ENCODE measurements at regions not wholly inside any gene's neighbourhood (a gene's known extent, or its start where the extent isn't known, plus 50 kb on each side); places are given as distances from the start of the nearest gene placed in this dataset.

GRCh38 chr2:78290581-78291214 is 734.8 kb upstream of the REG3G start:
- no peak for DNase-seq (ENCODE audit: low spot score)

GRCh38 chr2:78293768-78294167 is 731.7 kb upstream of the REG3G start:
- no peak for DNase-seq (ENCODE audit: low spot score)

GRCh38 chr2:78301166-78301789 is 724.2 kb upstream of the REG3G start:
- no peak for DNase-seq (ENCODE audit: low spot score)

- DNase-seq (ENCODE audit: low spot score): no peak
Measured at GRCh38 chr2:78304678-78305077, 720.8 kb upstream of the REG3G start.

- DNase-seq (ENCODE audit: low spot score): no peak
Measured at GRCh38 chr2:78309460-78309859, 716.0 kb upstream of the REG3G start.

GRCh38 chr2:78315368-78315767 is 710.1 kb upstream of the REG3G start:
- no peak for DNase-seq (ENCODE audit: low spot score)

- DNase-seq (ENCODE audit: low spot score): no peak
Measured at GRCh38 chr2:78318275-78318674, 707.2 kb upstream of the REG3G start.

- DNase-seq (ENCODE audit: low spot score): no peak
Measured at GRCh38 chr2:78330193-78330592, 695.3 kb upstream of the REG3G start.

- no peak for DNase-seq (ENCODE audit: low spot score)
Measured at GRCh38 chr2:78351208-78351607, 674.3 kb upstream of the REG3G start.

- no peak for DNase-seq (ENCODE audit: low spot score)
Measured at GRCh38 chr2:78353168-78353567, 672.3 kb upstream of the REG3G start.

GRCh38 chr2:78355967-78356366 is 669.5 kb upstream of the REG3G start:
- DNase-seq (ENCODE audit: low spot score): no peak

- no peak for DNase-seq (ENCODE audit: low spot score)
Measured at GRCh38 chr2:78383576-78383975, 641.9 kb upstream of the REG3G start.

GRCh38 chr2:78397198-78397597 is 628.3 kb upstream of the REG3G start:
- no peak for DNase-seq (ENCODE audit: low spot score)

GRCh38 chr2:78407960-78408794 is 617.3 kb upstream of the REG3G start:
- no peak for DNase-seq (ENCODE audit: low spot score)

- DNase-seq (ENCODE audit: low spot score): no peak
Measured at GRCh38 chr2:78408795-78409118, 616.7 kb upstream of the REG3G start.

GRCh38 chr2:78411303-78411702 is 614.2 kb upstream of the REG3G start:
- DNase-seq (ENCODE audit: low spot score): no peak

GRCh38 chr2:78416625-78417300 is 608.7 kb upstream of the REG3G start:
- DNase-seq (ENCODE audit: low spot score): no peak

- no peak for DNase-seq (ENCODE audit: low spot score)
Measured at GRCh38 chr2:78417355-78417754, 608.1 kb upstream of the REG3G start.

- no peak for DNase-seq (ENCODE audit: low spot score)
Measured at GRCh38 chr2:78418021-78418420, 607.5 kb upstream of the REG3G start.

- no peak for DNase-seq (ENCODE audit: low spot score)
Measured at GRCh38 chr2:78420132-78420531, 605.4 kb upstream of the REG3G start.

GRCh38 chr2:78423631-78424030 is 601.9 kb upstream of the REG3G start:
- no peak for DNase-seq (ENCODE audit: low spot score)

GRCh38 chr2:78427170-78427569 is 598.3 kb upstream of the REG3G start:
- no peak for DNase-seq (ENCODE audit: low spot score)

- DNase-seq (ENCODE audit: low spot score): no peak
Measured at GRCh38 chr2:78431241-78431640, 594.3 kb upstream of the REG3G start.
